Activated T-cell treated with anti-CD3 and anti-CD28 coated beads for 24 hours (primary cell): ENCODE measurements at regions not wholly inside any gene's neighbourhood (a gene's known extent, or its start where the extent isn't known, plus 50 kb on each side); places are given as distances from the start of the nearest gene placed in this dataset.
"Not testable (repeated sequence)": the region's sequence is repeated elsewhere in the genome, so short reads cannot be mapped to it uniquely, and the experiment has no call there.

Experiments used
- DNase-seq: peaks from one replicate; pipeline ENCODE4 v3.0.0-alpha.2; 2020; ENCODE audit warnings: low read depth

DNA sequence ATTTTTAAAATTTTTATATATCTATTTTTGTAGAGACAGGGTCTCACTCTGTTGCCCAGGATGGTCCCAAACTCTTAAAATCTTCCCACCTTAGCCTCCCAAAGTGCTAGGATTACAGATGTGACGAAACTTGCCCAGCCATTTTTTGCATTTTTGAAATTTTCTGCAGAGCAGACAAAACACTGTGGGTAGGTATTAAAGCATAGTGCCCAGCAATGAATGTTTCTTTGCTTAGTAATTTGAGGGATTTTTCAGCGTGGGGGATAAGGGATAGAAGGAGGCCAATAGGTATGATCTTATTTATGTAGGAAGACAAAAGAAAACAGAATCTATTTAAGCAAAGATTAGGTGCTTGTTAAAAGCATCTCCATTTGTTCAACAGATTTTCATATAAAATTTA, 446.8 kb upstream of the DPH6 start:
- no peak for DNase-seq

DNA sequence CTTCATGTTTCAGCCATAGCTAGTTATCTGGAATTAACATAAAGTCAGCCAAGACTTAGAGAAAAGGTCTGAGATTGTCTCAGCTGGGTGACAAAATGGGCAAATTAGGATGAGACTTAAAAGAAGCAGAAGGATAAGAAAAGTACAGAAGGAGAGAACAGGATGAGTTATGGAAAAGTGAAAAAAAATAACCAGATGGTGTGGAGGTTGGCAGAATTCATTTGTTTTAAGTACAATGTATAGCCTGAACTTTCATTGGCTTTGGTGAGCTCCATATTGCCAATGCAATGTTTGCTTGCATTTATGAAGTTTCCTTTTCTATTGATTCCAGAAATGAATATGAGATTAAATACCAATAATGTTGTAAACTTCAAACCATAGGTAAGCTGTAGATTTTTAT, 447.2 kb upstream of the DPH6 start:
- no peak for DNase-seq

GRCh38 chr15:35994876-35995275, 448.9 kb upstream of the DPH6 start:
- no peak for DNase-seq

GRCh38 chr15:35998663-35999602, 453.0 kb upstream of the DPH6 start:
- DNase-seq = no peak

GRCh38 chr15:36004891-36005490, 459.0 kb upstream of the DPH6 start:
- DNase-seq = no peak

DNA sequence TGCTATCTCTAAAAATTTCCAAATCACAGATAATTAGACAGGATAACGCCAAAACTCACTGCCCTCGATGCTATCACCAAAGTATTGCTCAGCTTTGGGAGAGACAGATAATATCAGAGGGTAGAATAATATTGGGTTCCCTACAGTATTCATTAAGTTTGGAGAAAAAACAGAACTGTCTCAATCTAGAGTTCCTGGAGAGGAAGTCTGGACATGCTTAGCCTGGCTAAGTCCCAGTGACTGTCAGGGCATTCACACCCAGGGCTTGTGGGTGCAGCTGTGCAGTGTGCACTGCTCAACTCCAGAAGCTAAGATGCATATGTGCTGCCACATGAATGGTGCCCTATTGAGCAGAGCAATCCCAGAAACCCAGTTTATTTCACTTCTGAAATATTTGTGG, 459.6 kb upstream of the DPH6 start:
- no peak for DNase-seq

GRCh38 chr15:36007699-36008098, 461.7 kb upstream of the DPH6 start:
- DNase-seq = no peak

- no peak for DNase-seq
Observed at GRCh38 chr15:36008719-36009118, 462.8 kb upstream of the DPH6 start.

DNA sequence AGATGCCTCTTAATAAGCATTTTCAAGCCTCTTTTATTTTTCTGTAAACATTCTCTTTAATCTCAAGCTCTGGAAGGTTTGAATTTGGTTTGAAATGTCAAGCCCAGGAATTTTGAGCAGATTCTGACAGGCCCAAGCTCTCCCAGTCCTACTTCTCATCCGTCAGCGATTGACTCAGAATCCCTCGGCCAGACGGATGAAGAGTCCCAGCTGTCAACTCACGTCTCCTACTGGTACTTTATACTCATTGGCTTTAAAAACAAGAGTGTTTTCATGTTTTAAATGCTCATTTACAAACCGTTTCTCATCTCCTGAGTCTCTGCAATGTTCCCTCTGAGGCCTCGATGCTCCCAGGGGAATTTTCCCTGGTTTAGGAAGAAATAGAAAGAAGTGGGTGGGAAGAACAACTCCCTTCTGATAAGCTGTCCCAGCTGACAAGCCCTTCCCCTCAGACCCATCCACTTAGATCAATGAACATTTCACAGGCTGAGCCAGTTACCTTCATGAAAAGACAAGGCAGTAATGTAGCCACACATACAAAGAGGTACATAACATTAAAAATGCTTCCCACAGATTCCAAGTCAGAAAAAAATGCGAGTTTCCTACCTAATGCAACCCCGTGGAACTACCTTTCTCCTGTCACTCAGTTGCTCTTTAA, 478.2 kb upstream of the DPH6 start:
- DNase-seq = no peak

GRCh38 chr15:36026627-36027283, 480.8 kb upstream of the DPH6 start:
- DNase-seq = no peak

DNA sequence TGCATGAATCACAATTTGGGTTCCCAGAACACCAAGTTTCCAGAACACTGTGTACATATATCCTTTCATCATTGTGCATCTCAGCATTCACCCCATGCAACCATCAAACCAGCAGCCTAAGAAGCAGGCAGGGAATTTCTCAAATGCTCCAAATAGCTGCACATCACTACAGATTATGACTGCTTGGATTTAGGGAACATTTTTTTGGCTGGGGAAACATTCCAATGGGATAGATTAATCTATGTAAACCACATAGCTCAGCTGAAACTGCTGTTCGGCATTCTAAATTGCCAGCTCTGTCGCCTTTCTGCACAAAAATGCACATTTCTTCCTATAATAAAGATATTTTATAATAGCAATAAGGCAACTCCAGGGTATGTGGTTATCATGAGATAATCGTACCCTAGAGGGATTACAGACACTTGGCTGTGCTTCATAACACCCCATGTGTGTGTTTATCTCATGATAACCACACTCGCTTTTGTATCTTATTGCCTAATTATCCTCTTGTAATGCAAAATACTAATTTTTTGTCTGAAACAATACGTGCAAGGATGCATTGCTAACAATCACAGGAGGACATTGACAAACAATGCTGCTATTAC, 483.7 kb upstream of the DPH6 start:
- DNase-seq = no peak

DNA sequence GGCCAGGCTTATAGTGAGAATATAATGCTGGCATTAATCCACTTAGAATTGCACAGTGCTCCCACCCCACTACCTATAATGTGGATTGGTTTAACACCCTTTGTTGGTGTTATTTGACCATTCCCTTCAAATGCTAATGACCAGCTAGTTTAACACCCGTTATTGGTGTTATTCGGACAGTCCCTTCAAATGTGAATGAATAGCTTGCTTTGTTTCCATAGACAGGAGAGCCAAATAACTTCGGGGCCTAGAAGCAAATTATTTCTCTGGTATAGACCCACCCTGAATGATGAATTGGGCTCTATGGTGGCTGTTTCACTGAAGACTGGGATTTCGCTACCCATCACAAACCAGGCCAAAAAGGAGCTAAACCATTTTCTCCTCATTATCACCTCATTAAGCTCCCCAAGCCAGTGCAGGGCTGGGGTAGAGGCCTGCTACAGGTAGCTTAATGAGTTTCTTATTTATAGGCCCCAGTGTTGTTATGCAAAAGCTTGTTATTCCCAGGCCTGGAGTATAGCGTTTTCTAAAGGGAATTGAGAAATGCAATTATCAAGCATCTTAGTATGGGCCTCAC, 494.1 kb upstream of the DPH6 start:
- DNase-seq = no peak

DNA sequence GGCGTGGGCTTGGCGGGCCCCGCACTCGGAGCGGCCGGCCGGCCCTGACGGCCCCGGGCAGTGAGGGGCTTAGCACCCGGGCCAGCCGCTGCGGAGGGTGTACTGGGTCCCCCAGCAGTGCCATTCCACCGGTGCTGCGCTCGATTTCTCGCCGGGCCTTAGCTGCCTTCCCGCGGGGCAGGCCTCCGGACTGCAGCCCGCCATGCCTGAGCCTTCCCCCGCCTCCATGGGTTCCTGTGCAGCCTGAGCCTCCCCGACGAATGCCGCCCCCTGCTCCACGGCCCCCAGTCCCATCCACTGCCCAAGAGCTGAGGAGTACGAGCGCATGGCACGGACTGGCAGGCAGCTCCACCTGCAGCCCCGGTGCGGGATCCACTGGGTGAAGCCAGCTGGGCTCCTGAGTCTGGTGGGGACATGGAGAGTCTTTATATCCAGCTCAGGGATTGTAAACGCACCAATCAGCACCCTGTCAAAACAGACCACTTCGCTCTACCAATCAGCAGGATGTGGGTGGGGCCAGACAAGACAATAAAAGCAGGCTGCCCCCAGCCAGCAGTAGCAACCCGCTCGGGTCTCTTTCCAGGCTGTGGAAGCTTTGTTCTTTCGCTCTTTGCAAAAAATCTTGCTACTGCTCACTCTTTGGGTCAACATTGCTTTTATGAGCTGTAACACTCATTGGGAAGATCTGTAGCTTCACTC, 501.2 kb upstream of the DPH6 start:
- DNase-seq = not testable (repeated sequence)

- no peak for DNase-seq
Observed at GRCh38 chr15:36050899-36051298, 504.9 kb upstream of the DPH6 start.

GRCh38 chr15:36052641-36053040, 506.7 kb upstream of the DPH6 start:
- DNase-seq = not testable (repeated sequence)

- DNase-seq = no peak
Observed at GRCh38 chr15:36053746-36054145, 507.8 kb upstream of the DPH6 start.

DNA sequence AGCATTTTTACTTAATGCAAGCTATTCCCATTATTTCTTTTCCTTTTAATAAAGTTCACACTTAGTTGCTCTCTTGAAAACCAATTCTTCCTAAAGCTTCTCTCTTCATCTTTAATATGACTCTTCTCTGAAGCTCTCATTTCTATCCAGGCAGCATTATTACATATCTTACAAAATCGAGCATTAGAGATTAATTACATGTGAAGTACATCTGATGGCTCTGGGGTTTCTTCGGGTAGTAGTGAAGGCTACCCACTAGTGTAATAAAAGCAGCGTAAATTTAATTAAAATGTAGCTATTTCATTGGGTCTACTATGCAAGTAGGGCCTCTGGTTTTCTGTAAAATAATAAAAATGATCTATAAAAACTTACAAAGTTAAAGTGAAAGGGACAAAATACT, 513.6 kb upstream of the DPH6 start:
- DNase-seq = no peak

DNA sequence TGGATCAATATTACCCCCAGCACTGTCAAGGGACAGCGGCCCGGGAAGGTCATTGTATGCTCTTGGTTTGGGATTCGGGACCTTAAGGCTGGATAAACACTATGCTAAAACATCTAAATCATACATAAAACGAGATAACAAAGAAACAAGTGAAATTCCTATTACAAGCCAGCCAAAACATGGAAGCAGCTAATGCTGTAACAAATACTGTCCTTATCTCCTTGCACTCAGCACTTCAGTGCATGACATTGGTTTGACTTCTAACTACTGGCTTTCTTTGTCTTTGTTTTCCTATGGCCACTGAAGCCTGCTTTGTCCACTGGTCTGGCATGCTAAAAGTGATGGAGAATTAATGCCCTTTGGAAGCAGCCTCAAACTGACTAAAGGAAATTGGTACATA, 516.4 kb upstream of the DPH6 start:
- DNase-seq = no peak

- no peak for DNase-seq
Observed at GRCh38 chr15:36066757-36067156, 512.7 kb upstream of the CDIN1 start.

DNA sequence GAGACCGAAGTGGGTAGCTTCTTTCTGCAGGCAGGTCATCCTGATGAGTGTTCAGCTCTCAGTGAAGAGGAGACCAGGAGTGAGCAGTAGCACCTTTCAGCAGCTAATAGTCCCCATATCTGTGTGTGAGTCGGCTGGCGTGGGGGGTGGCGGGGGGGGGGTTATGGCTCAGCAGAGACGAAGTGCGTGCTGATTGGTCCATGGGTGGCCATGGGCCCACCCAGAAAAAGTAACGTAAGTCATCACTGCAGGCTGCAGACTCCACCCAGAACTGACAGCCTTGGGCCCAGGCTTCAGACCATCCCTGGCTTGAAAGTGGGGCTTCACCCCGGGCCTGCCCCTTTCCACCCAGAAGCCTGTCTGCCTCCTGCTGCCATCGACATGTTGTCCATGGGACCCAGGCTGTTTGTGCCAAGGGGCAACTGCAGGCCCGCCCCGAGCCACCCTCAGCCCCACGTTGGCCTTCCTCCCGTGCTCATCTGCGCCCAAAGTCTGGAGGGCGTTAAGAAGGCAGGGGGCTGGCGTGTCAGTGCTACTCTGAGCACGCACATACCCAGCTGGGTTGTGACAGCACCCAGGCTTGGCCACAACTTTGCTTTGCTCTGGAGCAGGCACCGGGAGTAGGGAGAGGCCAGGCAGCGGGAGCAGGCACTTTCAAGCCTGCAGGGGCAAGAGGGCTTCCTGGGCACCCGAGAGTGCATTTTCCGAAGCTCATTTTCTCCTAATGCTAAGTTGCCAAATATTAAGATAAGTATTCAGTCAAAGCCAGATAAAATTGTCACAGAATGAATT, 511.7 kb upstream of the CDIN1 start:
- DNase-seq = no peak
